Calu3 (cell line): ENCODE measurements at regions not wholly inside any gene's neighbourhood (a gene's known extent, or its start where the extent isn't known, plus 50 kb on each side); places are given as distances from the start of the nearest gene placed in this dataset.

Source experiments
- BruUV-seq: library from RNA; stranded (reverse); fragments of 400-500 nt; replicated peaks from 2 replicates; lab custom pipeline; 2021; lab: Mats Ljungman, UMichigan
- CTCF ChIA-PET: fragments of 300-600 bp; sonication (Branson Sonifier 250); formaldehyde crosslinking; loops from one replicate; lab custom pipeline; 2022; ENCODE audit warnings: antibody characterized with exemption; lab: Charles Lee
- DNase-seq: peaks from one replicate; pipeline ENCODE4 v3.0.0; 2022
- H3K27ac Mint-ChIP-seq: one replicate; pipeline ENCODE4 v1.8.0; 2022; ENCODE audit warnings: mixed read lengths; ENCODE audit not compliant: unreplicated experiment
- H3K27me3 Mint-ChIP-seq: one replicate; pipeline ENCODE4 v1.8.0; 2022; ENCODE audit warnings: mixed read lengths; ENCODE audit not compliant: unreplicated experiment
- H3K36me3 Mint-ChIP-seq: one replicate; pipeline ENCODE4 v1.8.0; 2022; ENCODE audit warnings: mild to moderate bottlenecking, moderate library complexity, mixed read lengths; ENCODE audit not compliant: insufficient read depth, unreplicated experiment
- H3K4me1 Mint-ChIP-seq: one replicate; pipeline ENCODE4 v1.8.0; 2022; ENCODE audit warnings: mild to moderate bottlenecking, low read depth, mixed read lengths; ENCODE audit not compliant: unreplicated experiment
- H3K4me3 Mint-ChIP-seq: one replicate; pipeline ENCODE4 v1.8.0; 2022; ENCODE audit warnings: mild to moderate bottlenecking, low read depth, moderate library complexity, mixed read lengths; ENCODE audit not compliant: unreplicated experiment
- H3K9me3 Mint-ChIP-seq: one replicate; pipeline ENCODE4 v1.8.0; 2022; ENCODE audit warnings: low read depth, mixed read lengths; ENCODE audit not compliant: unreplicated experiment
- intact Hi-C: fragments of 100-400 bp; cut with micrococcal nuclease; formaldehyde crosslinking; loops from one replicate; pipeline ENCODE4 v1.10.0; 2022; ENCODE audit not compliant: unreplicated experiment
- TF ChIP-seq, protein P1 (sequence below): fragments of 200-600 bp; IDR thresholded peaks from one replicate; pipeline ENCODE4 v1.8.0; 2022; ENCODE audit warnings: antibody characterized with exemption; ENCODE audit not compliant: unreplicated experiment

DNA sequence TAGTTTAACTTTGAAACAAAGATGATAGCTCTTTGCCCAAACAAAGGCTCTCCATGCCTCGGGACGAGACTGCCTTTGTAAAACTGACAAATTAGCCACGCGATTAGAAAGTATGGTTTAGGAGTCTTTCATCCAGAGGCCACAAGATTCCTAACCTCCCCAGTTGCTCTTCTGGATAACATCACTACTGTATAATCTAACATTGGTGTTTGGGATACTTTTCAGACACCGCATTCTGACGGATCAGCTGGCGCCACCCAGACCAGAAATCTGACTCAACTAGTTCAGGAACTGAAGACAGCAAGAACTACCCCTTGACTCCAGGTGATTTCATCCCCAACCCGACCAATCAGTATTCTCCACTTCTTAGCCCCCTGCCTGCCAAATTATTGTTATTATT is 98.1 kb upstream of the TEX13D start:
- Mint-ChIP-seq H3K4me3 (no peak overlapping the region), H3K9me3 (no peaks in the 10 kb centered on the region), H3K36me3 (no peaks in the 10 kb centered on the region), H3K27me3 (peaks cover 34% of the 10 kb centered on the region), H3K27ac (no peak overlapping the region), H3K4me1 (no peaks in the 10 kb centered on the region)
- TF ChIP-seq, protein P1, sequence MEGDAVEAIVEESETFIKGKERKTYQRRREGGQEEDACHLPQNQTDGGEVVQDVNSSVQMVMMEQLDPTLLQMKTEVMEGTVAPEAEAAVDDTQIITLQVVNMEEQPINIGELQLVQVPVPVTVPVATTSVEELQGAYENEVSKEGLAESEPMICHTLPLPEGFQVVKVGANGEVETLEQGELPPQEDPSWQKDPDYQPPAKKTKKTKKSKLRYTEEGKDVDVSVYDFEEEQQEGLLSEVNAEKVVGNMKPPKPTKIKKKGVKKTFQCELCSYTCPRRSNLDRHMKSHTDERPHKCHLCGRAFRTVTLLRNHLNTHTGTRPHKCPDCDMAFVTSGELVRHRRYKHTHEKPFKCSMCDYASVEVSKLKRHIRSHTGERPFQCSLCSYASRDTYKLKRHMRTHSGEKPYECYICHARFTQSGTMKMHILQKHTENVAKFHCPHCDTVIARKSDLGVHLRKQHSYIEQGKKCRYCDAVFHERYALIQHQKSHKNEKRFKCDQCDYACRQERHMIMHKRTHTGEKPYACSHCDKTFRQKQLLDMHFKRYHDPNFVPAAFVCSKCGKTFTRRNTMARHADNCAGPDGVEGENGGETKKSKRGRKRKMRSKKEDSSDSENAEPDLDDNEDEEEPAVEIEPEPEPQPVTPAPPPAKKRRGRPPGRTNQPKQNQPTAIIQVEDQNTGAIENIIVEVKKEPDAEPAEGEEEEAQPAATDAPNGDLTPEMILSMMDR = no peak
- BruUV-seq = no TSS peak
- CTCF ChIA-PET = no interaction called here
- no peak for DNase-seq
- intact Hi-C loops = no loop called here

GRCh38 chrX:124238268-124238667 is 94.2 kb upstream of the TEX13D start:
- Mint-ChIP-seq H3K36me3 (no peaks in the 10 kb centered on the region), H3K27ac (no peak overlapping the region), H3K9me3 (no peaks in the 10 kb centered on the region), H3K4me1 (no peaks in the 10 kb centered on the region), H3K27me3 (peaks cover 71% of the 10 kb centered on the region), H3K4me3 (no peak overlapping the region)
- intact Hi-C loops = no loop called here
- no TSS peak for BruUV-seq
- CTCF ChIA-PET = no interaction called here
- no peak for DNase-seq
- TF ChIP-seq, protein P1 = no peak

- H3K9me3 Mint-ChIP-seq = no peaks in the 10 kb centered on the region
- CTCF ChIA-PET = no interaction called here
Measured at GRCh38 chrX:124239324-124239723, 93.1 kb upstream of the TEX13D start.

GRCh38 chrX:124239911-124240310 is 92.5 kb upstream of the TEX13D start:
- no peaks in the 10 kb centered on the region for H3K36me3 Mint-ChIP-seq
- no TSS peak for BruUV-seq
- peaks cover 78% of the 10 kb centered on the region for H3K27me3 Mint-ChIP-seq
- intact Hi-C loops = no loop called here
- H3K9me3 Mint-ChIP-seq = no peaks in the 10 kb centered on the region
- no peaks in the 10 kb centered on the region for H3K4me1 Mint-ChIP-seq
- no peak overlapping the region for H3K4me3 Mint-ChIP-seq
- CTCF ChIA-PET = no interaction called here
- TF ChIP-seq, protein P1 = no peak
- H3K27ac Mint-ChIP-seq = no peak overlapping the region
- no peak for DNase-seq

More at GRCh38 chrX:124239324-124239723, 93.1 kb upstream of the TEX13D start:
- Mint-ChIP-seq H3K4me3 (no peak overlapping the region), H3K27ac (no peak overlapping the region), H3K36me3 (no peaks in the 10 kb centered on the region), H3K4me1 (no peaks in the 10 kb centered on the region), H3K27me3 (peaks cover 78% of the 10 kb centered on the region)
- TF ChIP-seq, protein P1 = no peak
- DNase-seq = no peak
- BruUV-seq = no TSS peak
- intact Hi-C loops = no loop called here
